ENCODE measurements at regions not wholly inside any gene's neighbourhood (a gene's known extent, or its start where the extent isn't known, plus 50 kb on each side); places are given as distances from the start of the nearest gene placed in this dataset.

- H4K20me1 ChIP-seq (replicated peaks; ENCODE audit: insufficient read depth) = no peaks in the 10 kb centered on the region
- Mint-ChIP-seq H3K36me3 (ENCODE audit: low read depth) (peaks cover 47% of the 10 kb centered on the region), H3K4me1 (no peaks in the 10 kb centered on the region), H3K27ac (no peak overlapping the region), H3K4me3 (no peak overlapping the region), H3K9me3 (peaks cover 98% of the 10 kb centered on the region), H3K27me3 (ENCODE audit: insufficient read depth, low read depth, poor library complexity) (peaks cover 6% of the 10 kb centered on the region)
- no peak overlapping the region for H3K4me2 ChIP-seq
- H3K36me3 ChIP-seq (ENCODE audit: insufficient read depth) = no peaks in the 10 kb centered on the region
- ATAC-seq = no peak
- no peaks in the 10 kb centered on the region for H3K79me2 ChIP-seq (replicated peaks; ENCODE audit: insufficient read depth)
- no peak overlapping the region for H3K4me3 ChIP-seq
- no peaks in the 10 kb centered on the region for H3K27me3 ChIP-seq (ENCODE audit: insufficient read depth)
- H3K27ac ChIP-seq (ENCODE audit: low read depth) = no peak overlapping the region
- no peak for TF ChIP-seq JUNB (IDR thresholded peaks at IDR 0.05; ENCODE audit: unreplicated experiment)
- TF ChIP-seq EZH2 (IDR thresholded peaks at IDR 0.05; ENCODE audit: low read depth, unreplicated experiment) = no peak
- no peak overlapping the region for H2AFZ ChIP-seq
- H3F3A ChIP-seq (replicated peaks; ENCODE audit: low read depth) = no peaks in the 10 kb centered on the region
- DNase-seq (ENCODE audit: low spot score) = no peak
- H3K9me2 ChIP-seq (ENCODE audit: insufficient read depth) = no peaks in the 10 kb centered on the region
- H3K4me1 ChIP-seq (ENCODE audit: insufficient read depth) = no peaks in the 10 kb centered on the region
Measured at GRCh38 chr7:68689087-68689433, 909.2 kb upstream of the AUTS2 start.

- Mint-ChIP-seq H3K4me1 (no peaks in the 10 kb centered on the region), H3K27me3 (ENCODE audit: insufficient read depth, low read depth, poor library complexity) (peaks cover 6% of the 10 kb centered on the region), H3K36me3 (ENCODE audit: low read depth) (peaks cover 58% of the 10 kb centered on the region), H3K4me3 (no peak overlapping the region), H3K27ac (no peak overlapping the region), H3K9me3 (peaks cover 98% of the 10 kb centered on the region)
- H3K27ac ChIP-seq (ENCODE audit: low read depth) = no peak overlapping the region
- DNase-seq (ENCODE audit: low spot score) = no peak
- ATAC-seq = no peak
- H3K9me2 ChIP-seq (ENCODE audit: insufficient read depth) = no peaks in the 10 kb centered on the region
- H3F3A ChIP-seq (replicated peaks; ENCODE audit: low read depth) = no peaks in the 10 kb centered on the region
- H3K4me3 ChIP-seq = no peak overlapping the region
- no peaks in the 10 kb centered on the region; the same call in 1 of the 2 replicates for H3K36me3 ChIP-seq (ENCODE audit: insufficient read depth)
- no peaks in the 10 kb centered on the region for H3K27me3 ChIP-seq (ENCODE audit: insufficient read depth)
- no peak overlapping the region for H3K4me2 ChIP-seq
- H4K20me1 ChIP-seq (replicated peaks; ENCODE audit: insufficient read depth) = no peaks in the 10 kb centered on the region
- H3K4me1 ChIP-seq (ENCODE audit: insufficient read depth) = no peaks in the 10 kb centered on the region
- no peak for TF ChIP-seq ETS1 (IDR thresholded peaks at IDR 0.05)
- no peaks in the 10 kb centered on the region for H3K79me2 ChIP-seq (replicated peaks; ENCODE audit: insufficient read depth)
- H2AFZ ChIP-seq = no peak overlapping the region
Measured at GRCh38 chr7:68691261-68692216, 906.7 kb upstream of the AUTS2 start.

DNA sequence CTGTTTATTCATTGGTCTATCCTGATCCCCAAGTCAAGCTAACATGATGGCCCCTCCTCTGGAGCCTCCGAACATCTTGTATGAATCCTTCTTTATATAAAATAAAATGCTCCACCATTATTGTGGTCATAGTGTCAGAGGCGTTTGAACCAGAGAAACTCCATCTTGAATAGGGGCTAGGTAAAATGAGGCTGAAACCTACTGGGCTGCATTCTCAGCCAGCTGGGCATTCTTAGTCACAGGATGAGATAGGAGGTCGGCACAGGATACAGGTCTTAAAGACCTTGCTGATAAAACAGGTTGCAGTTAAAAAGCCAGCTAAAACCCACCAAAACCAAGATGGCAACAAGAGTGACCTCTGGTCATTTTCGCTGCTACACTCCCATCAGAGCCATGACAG lies 905.8 kb upstream of the AUTS2 start:
- Mint-ChIP-seq H3K4me3 (no peak overlapping the region), H3K4me1 (no peaks in the 10 kb centered on the region), H3K27ac (no peak overlapping the region), H3K9me3 (peaks cover 98% of the 10 kb centered on the region), H3K36me3 (ENCODE audit: low read depth) (peaks cover 64% of the 10 kb centered on the region), H3K27me3 (ENCODE audit: insufficient read depth, low read depth, poor library complexity) (peaks cover 8% of the 10 kb centered on the region)
- Histone ChIP-seq H3K4me1 (ENCODE audit: insufficient read depth) (no peaks in the 10 kb centered on the region), H3K4me3 (no peak overlapping the region), H3K9me2 (ENCODE audit: insufficient read depth) (no peaks in the 10 kb centered on the region), H3K79me2 (replicated peaks; ENCODE audit: insufficient read depth) (no peaks in the 10 kb centered on the region), H3K36me3 (ENCODE audit: insufficient read depth) (no peaks in the 10 kb centered on the region; the same call in 1 of the 2 replicates), H3K27me3 (ENCODE audit: insufficient read depth) (no peaks in the 10 kb centered on the region), H4K20me1 (replicated peaks; ENCODE audit: insufficient read depth) (no peaks in the 10 kb centered on the region), H3F3A (replicated peaks; ENCODE audit: low read depth) (no peaks in the 10 kb centered on the region), H2AFZ (no peak overlapping the region), H3K4me2 (no peak overlapping the region), H3K27ac (ENCODE audit: low read depth) (no peak overlapping the region)
- DNase-seq (ENCODE audit: low spot score) = no peak
- no peak for ATAC-seq
- TF ChIP-seq CREB1 (CRISPR knock-in tag; IDR thresholded peaks at IDR 0.05; ENCODE audit: low read depth) = no peak
- TF ChIP-seq POLR2AphosphoS5 (IDR thresholded peaks at IDR 0.05; ENCODE audit: low read depth) = no peak
